Uterus (tissue), 3 donors: ENCODE measurements at regions not wholly inside any gene's neighbourhood (a gene's known extent, or its start where the extent isn't known, plus 50 kb on each side); places are given as distances from the start of the nearest gene placed in this dataset.

ENCODE experiments used
- DNase-seq, 2 donors: peaks; one replicate each; pipeline ENCODE4 v3.0.0-alpha.2; 2019 to 2020
- H3K27ac ChIP-seq, 2 donors: fragments of 200-600 bp; sonication (generic); 1 replicate in 1 of 2; 2 replicates in 1 of 2; pipeline ENCODE4 v1.5.1; 2016 to 2018
- H3K27me3 ChIP-seq, 2 donors: fragments of 200-600 bp; sonication (generic); one replicate each; pipeline ENCODE4 v1.5.1; 2018 to 2019; ENCODE audit warnings: control low read depth in 1 of 2
- H3K36me3 ChIP-seq, 2 donors: fragments of 200-600 bp; sonication (generic); one replicate each; pipeline ENCODE4 v1.5.1; 2019; ENCODE audit warnings: control low read depth in 1 of 2
- H3K4me1 ChIP-seq, 2 donors: fragments of 200-600 bp; sonication (generic); one replicate each; pipeline ENCODE4 v1.5.1; 2018 to 2019; ENCODE audit warnings: control low read depth in 1 of 2
- H3K4me3 ChIP-seq, 2 donors: fragments of 200-600 bp; sonication (generic); 1 replicate in 1 of 2; 2 replicates in 1 of 2; pipeline ENCODE4 v1.5.1; 2018 to 2019; ENCODE audit warnings: mild to moderate bottlenecking in 1 of 2
- H3K9me3 ChIP-seq, 2 donors: fragments of 200-600 bp; sonication (generic); one replicate each; pipeline ENCODE4 v1.5.1; 2019; ENCODE audit warnings: control low read depth in 1 of 2
- POLR2A ChIP-seq, 2 donors: fragments of 450-650 bp; IDR thresholded peaks; one replicate each; pipeline ENCODE4 v1.6.1; 2016; ENCODE audit warnings: antibody characterized with exemption in 2 of 2, mild to moderate bottlenecking in 1 of 2, moderate library complexity in 1 of 2
- intact Hi-C: fragments of 100-400 bp; cut with DNase I; formaldehyde crosslinking; loops from one replicate; pipeline ENCODE4 v1.15.1; 2023; ENCODE audit warnings: low total_unique reads
- TF ChIP-seq, protein P1 (sequence below), 4 experiments: fragments of 200-600 bp in 2 of 4; fragments of 450-650 bp in 2 of 4; sonication (generic) in 2 of 4; IDR thresholded peaks; one replicate each; pipeline ENCODE4 v1.5.1; 2016 to 2019; ENCODE audit warnings: antibody characterized with exemption in 4 of 4, mild to moderate bottlenecking in 2 of 4, moderate library complexity in 1 of 4
- donor health status: DM: yes; HTN: yes; CAD: no.

DNA sequence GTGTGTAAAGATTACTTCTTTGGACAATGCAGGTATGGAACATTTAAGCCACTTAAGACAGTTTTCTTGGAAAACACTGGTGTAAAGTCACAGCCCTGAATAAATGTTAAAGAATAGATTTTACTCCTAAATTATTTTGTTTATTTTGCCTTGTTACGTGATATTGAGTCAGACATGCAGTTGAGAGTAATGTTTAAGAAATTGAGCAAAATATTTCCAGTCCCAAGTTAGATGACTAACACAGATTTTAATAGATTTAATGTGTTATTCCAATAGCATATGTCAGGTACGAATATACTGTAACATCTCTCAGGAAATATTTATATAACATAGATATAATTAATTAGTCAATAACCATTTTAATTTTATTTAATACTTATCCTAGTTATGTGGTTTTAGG, 1361.7 kb downstream of the FSCB start:
- intact Hi-C loops = no loop called here
- Histone ChIP-seq H3K9me3 (no peaks in the 10 kb centered on the region), H3K4me3 (no peak overlapping the region), H3K27ac (no peak overlapping the region), H3K36me3 (no peaks in the 10 kb centered on the region), H3K27me3 (no peaks in the 10 kb centered on the region), H3K4me1 (no peaks in the 10 kb centered on the region)
- no peak for DNase-seq
- no peak for TF ChIP-seq POLR2A (IDR thresholded peaks at IDR 0.05)
- TF ChIP-seq, protein P1, sequence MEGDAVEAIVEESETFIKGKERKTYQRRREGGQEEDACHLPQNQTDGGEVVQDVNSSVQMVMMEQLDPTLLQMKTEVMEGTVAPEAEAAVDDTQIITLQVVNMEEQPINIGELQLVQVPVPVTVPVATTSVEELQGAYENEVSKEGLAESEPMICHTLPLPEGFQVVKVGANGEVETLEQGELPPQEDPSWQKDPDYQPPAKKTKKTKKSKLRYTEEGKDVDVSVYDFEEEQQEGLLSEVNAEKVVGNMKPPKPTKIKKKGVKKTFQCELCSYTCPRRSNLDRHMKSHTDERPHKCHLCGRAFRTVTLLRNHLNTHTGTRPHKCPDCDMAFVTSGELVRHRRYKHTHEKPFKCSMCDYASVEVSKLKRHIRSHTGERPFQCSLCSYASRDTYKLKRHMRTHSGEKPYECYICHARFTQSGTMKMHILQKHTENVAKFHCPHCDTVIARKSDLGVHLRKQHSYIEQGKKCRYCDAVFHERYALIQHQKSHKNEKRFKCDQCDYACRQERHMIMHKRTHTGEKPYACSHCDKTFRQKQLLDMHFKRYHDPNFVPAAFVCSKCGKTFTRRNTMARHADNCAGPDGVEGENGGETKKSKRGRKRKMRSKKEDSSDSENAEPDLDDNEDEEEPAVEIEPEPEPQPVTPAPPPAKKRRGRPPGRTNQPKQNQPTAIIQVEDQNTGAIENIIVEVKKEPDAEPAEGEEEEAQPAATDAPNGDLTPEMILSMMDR (IDR thresholded peaks at IDR 0.05) = no peak

DNA sequence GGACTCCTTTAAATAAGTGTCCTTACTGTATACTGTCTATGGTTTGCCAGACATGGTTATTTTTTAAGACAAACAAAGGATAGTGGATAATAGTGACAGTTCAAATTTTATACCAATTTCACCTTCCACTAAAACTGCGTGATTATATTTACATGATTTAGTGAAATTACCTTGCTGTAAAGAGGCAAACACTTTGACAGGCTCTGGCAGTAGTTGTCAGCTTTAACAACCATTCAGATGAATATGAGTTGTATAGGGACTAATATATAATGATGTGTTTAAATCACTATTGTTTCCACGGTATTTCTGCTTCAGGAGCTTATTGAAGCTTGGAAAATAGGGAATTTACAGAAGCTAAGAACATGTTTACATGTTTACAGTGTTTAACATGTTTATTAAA, 1364.0 kb downstream of the FSCB start:
- intact Hi-C loops = no loop called here
- DNase-seq = no peak
- TF ChIP-seq, protein P1 (IDR thresholded peaks at IDR 0.05) = no peak
- TF ChIP-seq POLR2A (IDR thresholded peaks at IDR 0.05) = no peak
- Histone ChIP-seq H3K4me1 (no peaks in the 10 kb centered on the region), H3K27me3 (no peaks in the 10 kb centered on the region), H3K36me3 (no peaks in the 10 kb centered on the region), H3K27ac (no peak overlapping the region), H3K4me3 (no peak overlapping the region), H3K9me3 (no peaks in the 10 kb centered on the region)

GRCh38 chr14:43141636-43142191, 1365.4 kb downstream of the FSCB start:
- no peaks in the 10 kb centered on the region for H3K9me3 ChIP-seq
- TF ChIP-seq, protein P1 (IDR thresholded peaks at IDR 0.05) = no peak
- no peak for TF ChIP-seq POLR2A (IDR thresholded peaks at IDR 0.05)
- DNase-seq = no peak
- no peaks in the 10 kb centered on the region for H3K27me3 ChIP-seq
- no peak overlapping the region for H3K4me3 ChIP-seq
- intact Hi-C loops = no loop called here
- H3K27ac ChIP-seq = no peak overlapping the region
- no peaks in the 10 kb centered on the region for H3K4me1 ChIP-seq
- H3K36me3 ChIP-seq = no peaks in the 10 kb centered on the region

DNA sequence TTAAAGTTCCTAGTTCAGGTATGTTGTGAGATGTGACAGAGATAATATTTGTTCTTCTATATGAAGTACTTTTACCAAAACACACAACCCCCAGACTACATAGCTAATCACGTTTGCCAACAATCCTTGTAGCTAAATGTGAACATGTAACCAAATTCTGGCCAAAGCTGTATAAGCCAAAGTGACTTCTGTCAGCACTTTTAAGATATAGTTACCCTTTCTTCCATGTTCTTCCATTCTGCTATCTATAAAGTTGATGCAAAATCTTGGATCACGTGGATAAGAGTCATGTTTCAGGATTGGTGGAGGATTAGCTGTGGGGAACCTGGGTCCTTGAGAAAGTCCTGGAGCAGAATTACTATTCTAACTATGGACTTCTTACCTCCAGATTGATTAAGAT, 1366.6 kb downstream of the FSCB start:
- Histone ChIP-seq H3K27ac (no peak overlapping the region), H3K27me3 (no peaks in the 10 kb centered on the region), H3K4me3 (no peak overlapping the region), H3K36me3 (no peaks in the 10 kb centered on the region), H3K4me1 (no peaks in the 10 kb centered on the region), H3K9me3 (no peaks in the 10 kb centered on the region)
- DNase-seq = no peak
- TF ChIP-seq POLR2A (IDR thresholded peaks at IDR 0.05) = no peak
- TF ChIP-seq, protein P1 (IDR thresholded peaks at IDR 0.05) = no peak
- intact Hi-C loops = no loop called here

- no peaks in the 10 kb centered on the region for H3K36me3 ChIP-seq
- H3K27ac ChIP-seq = no peak overlapping the region
- no peak for TF ChIP-seq POLR2A (IDR thresholded peaks at IDR 0.05)
- TF ChIP-seq, protein P1 (IDR thresholded peaks at IDR 0.05) = no peak
- H3K27me3 ChIP-seq = no peaks in the 10 kb centered on the region
- H3K4me1 ChIP-seq = no peaks in the 10 kb centered on the region
- H3K4me3 ChIP-seq = no peak overlapping the region
- DNase-seq = no peak
- no peaks in the 10 kb centered on the region for H3K9me3 ChIP-seq
- intact Hi-C loops = no loop called here
Measured at GRCh38 chr14:43135877-43136411, 1371.1 kb downstream of the FSCB start.
